Activated naive CD8-positive, alpha-beta T cell (primary cell): ENCODE measurements at regions not wholly inside any gene's neighbourhood (a gene's known extent, or its start where the extent isn't known, plus 50 kb on each side); places are given as distances from the start of the nearest gene placed in this dataset.

Experiments used
- H3K27ac Mint-ChIP-seq: one replicate; pipeline ENCODE4 v1.8.0; 2021; ENCODE audit warnings: mixed read lengths
- H3K27me3 Mint-ChIP-seq: one replicate; pipeline ENCODE4 v1.8.0; 2021; ENCODE audit warnings: mixed read lengths
- H3K36me3 Mint-ChIP-seq: one replicate; pipeline ENCODE4 v1.8.0; 2021; ENCODE audit warnings: mixed read lengths
- H3K4me1 Mint-ChIP-seq: one replicate; pipeline ENCODE4 v1.8.0; 2021; ENCODE audit warnings: low read depth, mixed read lengths
- H3K4me3 Mint-ChIP-seq: one replicate; pipeline ENCODE4 v1.8.0; 2021; ENCODE audit warnings: mild to moderate bottlenecking, mixed read lengths
- H3K9me3 Mint-ChIP-seq: one replicate; pipeline ENCODE4 v1.8.0; 2021; ENCODE audit warnings: low read depth, mixed read lengths

- peaks cover 11% of the 10 kb centered on the region for H3K9me3 Mint-ChIP-seq
- peaks cover 3% of the 10 kb centered on the region for H3K27me3 Mint-ChIP-seq
- H3K4me3 Mint-ChIP-seq: no peak overlapping the region
- H3K36me3 Mint-ChIP-seq: no peaks in the 10 kb centered on the region
- H3K4me1 Mint-ChIP-seq: no peaks in the 10 kb centered on the region
- no peak overlapping the region for H3K27ac Mint-ChIP-seq
Measured at GRCh38 chr5:16245956-16246355, 66.4 kb upstream of the MARCHF11 start.

GRCh38 chr5:16245249-16245648 is 65.7 kb upstream of the MARCHF11 start:
- no peak overlapping the region for H3K4me3 Mint-ChIP-seq
- no peaks in the 10 kb centered on the region for H3K36me3 Mint-ChIP-seq
- peaks cover 3% of the 10 kb centered on the region for H3K27me3 Mint-ChIP-seq
- H3K27ac Mint-ChIP-seq: no peak overlapping the region
- no peaks in the 10 kb centered on the region for H3K4me1 Mint-ChIP-seq
- H3K9me3 Mint-ChIP-seq: peaks cover 11% of the 10 kb centered on the region

GRCh38 chr5:16238018-16238417 is 58.4 kb upstream of the MARCHF11 start:
- Mint-ChIP-seq H3K9me3 (peaks cover 6% of the 10 kb centered on the region), H3K4me1 (no peaks in the 10 kb centered on the region), H3K4me3 (no peak overlapping the region), H3K27ac (no peak overlapping the region), H3K36me3 (no peaks in the 10 kb centered on the region), H3K27me3 (no peaks in the 10 kb centered on the region)

GRCh38 chr5:16234598-16234997 is 55.0 kb upstream of the MARCHF11 start:
- Mint-ChIP-seq H3K4me3 (no peak overlapping the region), H3K27me3 (no peaks in the 10 kb centered on the region), H3K9me3 (peaks cover 6% of the 10 kb centered on the region), H3K4me1 (no peaks in the 10 kb centered on the region), H3K27ac (no peak overlapping the region), H3K36me3 (no peaks in the 10 kb centered on the region)

- no peaks in the 10 kb centered on the region for H3K4me1 Mint-ChIP-seq
- peaks cover 6% of the 10 kb centered on the region for H3K9me3 Mint-ChIP-seq
- no peaks in the 10 kb centered on the region for H3K36me3 Mint-ChIP-seq
- H3K4me3 Mint-ChIP-seq: no peak overlapping the region
- H3K27ac Mint-ChIP-seq: no peak overlapping the region
- H3K27me3 Mint-ChIP-seq: no peaks in the 10 kb centered on the region
Measured at GRCh38 chr5:16233730-16234129, 54.1 kb upstream of the MARCHF11 start.

GRCh38 chr5:16229357-16229940 is 49.9 kb upstream of the MARCHF11 start:
- Mint-ChIP-seq H3K27me3 (no peaks in the 10 kb centered on the region), H3K36me3 (no peaks in the 10 kb centered on the region), H3K4me1 (no peaks in the 10 kb centered on the region), H3K27ac (no peak overlapping the region), H3K9me3 (no peaks in the 10 kb centered on the region), H3K4me3 (no peak overlapping the region)
